Upper lobe of left lung (tissue), 6 donors: ENCODE measurements at regions not wholly inside any gene's neighbourhood (a gene's known extent, or its start where the extent isn't known, plus 50 kb on each side); places are given as distances from the start of the nearest gene placed in this dataset.

Experiments
- ATAC-seq, 2 donors: fragments of 200-7000 bp; cut with Tn5 transposase; one replicate each; pipeline ENCODE4 v1.9.1; 2022; ENCODE audit warnings: mild to moderate bottlenecking in 2 of 2, moderate library complexity in 2 of 2; ENCODE audit not compliant: low FRiP score in 2 of 2
- DNase-seq, 2 donors: peaks; one replicate each; pipeline ENCODE4 v3.0.0-alpha.2; 2019 to 2020
- H3K27ac ChIP-seq, 4 donors: fragments of 200-600 bp; sonication (generic); one replicate each; pipeline ENCODE4 v1.5.1; 2016 to 2019
- H3K27me3 ChIP-seq, 4 donors: fragments of 200-600 bp; sonication (generic); one replicate each; pipeline ENCODE4 v1.5.1; 2017 to 2019
- H3K36me3 ChIP-seq, 4 donors: fragments of 200-600 bp; sonication (generic); one replicate each; pipeline ENCODE4 v1.5.1; 2016 to 2019
- H3K4me1 ChIP-seq, 4 donors: fragments of 200-600 bp; sonication (generic); one replicate each; pipeline ENCODE4 v1.5.1; 2018 to 2019
- H3K4me3 ChIP-seq, 4 donors: fragments of 200-600 bp; sonication (generic); one replicate each; pipeline ENCODE4 v1.5.1; 2017 to 2019; ENCODE audit warnings: mild to moderate bottlenecking in 2 of 4, moderate library complexity in 1 of 4
- H3K9me3 ChIP-seq, 4 donors: fragments of 200-600 bp; sonication (generic); one replicate each; pipeline ENCODE4 v1.5.1; 2018 to 2019
- CTCF ChIP-seq, 6 experiments: fragments of 450-650 bp in 4 of 6; fragments of 200-600 bp in 2 of 6; sonication (generic) in 2 of 6; IDR thresholded peaks; one replicate each; pipeline ENCODE4 v1.5.1; 2016 to 2019; ENCODE audit warnings: antibody characterized with exemption in 6 of 6
- EP300 ChIP-seq, 4 donors: sonication (generic); formaldehyde crosslinking; IDR thresholded peaks; one replicate each; pipeline ENCODE4 v1.5.1; 2017; ENCODE audit warnings: antibody characterized with exemption in 4 of 4, control low read depth in 2 of 4
- POLR2A ChIP-seq, 4 donors: fragments of 450-650 bp; IDR thresholded peaks; one replicate each; pipeline ENCODE4 v1.5.1; 2016 to 2017; ENCODE audit warnings: antibody characterized with exemption in 4 of 4, mild to moderate bottlenecking in 2 of 4
- POLR2AphosphoS5 ChIP-seq, 2 donors: sonication (generic); formaldehyde crosslinking; IDR thresholded peaks; one replicate each; pipeline ENCODE4 v1.5.1; 2017; ENCODE audit warnings: antibody characterized with exemption in 2 of 2
- WGBS, 2 donors: methylation state at CpG; one replicate each; pipeline ENCODE4 v1.1.5; 2017 to 2018; 5-methylcytosine and 5-hydroxymethylcytosine counted together
- donor health status: DM: no; HTN: no; CAD: no; lungs with moderate emphysema.
- donor health status: DM: no; HTN: yes; CAD: no; lungs with severe emphysema.

GRCh38 chr4:95980877-95981360 lies 141.0 kb downstream of the PDHA2 start:
- WGBS, 2 donors: 83 to 86% methylated on average over 1 to 3 of the region's 3 CpGs
- Histone ChIP-seq H3K27me3 (no peaks in the 10 kb centered on the region), H3K36me3 (no peaks in the 10 kb centered on the region), H3K4me3 (no peak overlapping the region), H3K27ac (no peak overlapping the region), H3K4me1 (no peaks in the 10 kb centered on the region), H3K9me3 (peaks cover 0 to 5% (median 2%) of the 10 kb centered on the region in 4 donors)
- ATAC-seq: no peak
- peak in 1 of 2 donors; percentile 27 for DNase-seq
- no peak for TF ChIP-seq EP300 (IDR thresholded peaks at IDR 0.05)
- no peak for TF ChIP-seq POLR2A (IDR thresholded peaks at IDR 0.05)
- TF ChIP-seq POLR2AphosphoS5 (IDR thresholded peaks at IDR 0.05): no peak
- no peak for TF ChIP-seq CTCF (IDR thresholded peaks at IDR 0.05)

- no peaks in the 10 kb centered on the region for H3K27me3 ChIP-seq
- DNase-seq (peak in 1 of 2 donors; percentile 14), ATAC-seq (no peak)
Measured at GRCh38 chr4:95981591-95981990, 141.7 kb downstream of the PDHA2 start.

GRCh38 chr4:95982516-95982915 lies 142.6 kb downstream of the PDHA2 start:
- H3K27me3 ChIP-seq: no peaks in the 10 kb centered on the region
- no peak overlapping the region for H3K27ac ChIP-seq
- no peak for DNase-seq
- peaks cover 0 to 5% (median 2%) of the 10 kb centered on the region in 4 donors for H3K9me3 ChIP-seq
- no peak overlapping the region for H3K4me3 ChIP-seq
- H3K36me3 ChIP-seq: no peaks in the 10 kb centered on the region
- ATAC-seq: no peak
- WGBS, 2 donors: 82 to 86% methylated on average over 1 of the region's 1 CpG
- no peaks in the 10 kb centered on the region for H3K4me1 ChIP-seq
- TF ChIP-seq EP300 (IDR thresholded peaks at IDR 0.05): no peak
- no peak for TF ChIP-seq CTCF (IDR thresholded peaks at IDR 0.05)
- no peak for TF ChIP-seq POLR2AphosphoS5 (IDR thresholded peaks at IDR 0.05)
- TF ChIP-seq POLR2A (IDR thresholded peaks at IDR 0.05): no peak

More at GRCh38 chr4:95981591-95981990, 141.7 kb downstream of the PDHA2 start:
- Histone ChIP-seq H3K4me1 (no peaks in the 10 kb centered on the region), H3K27ac (no peak overlapping the region), H3K36me3 (no peaks in the 10 kb centered on the region), H3K4me3 (no peak overlapping the region), H3K9me3 (peaks cover 0 to 5% (median 2%) of the 10 kb centered on the region in 4 donors)
- WGBS, 2 donors: 83 to 92% methylated on average over 2 of the region's 2 CpGs
- TF ChIP-seq CTCF (IDR thresholded peaks at IDR 0.05): no peak

GRCh38 chr4:95984081-95984480 lies 144.2 kb downstream of the PDHA2 start:
- no peak overlapping the region for H3K4me3 ChIP-seq
- 70 to 83% methylated on average over 6 of the region's 6 CpGs for WGBS, 2 donors

More at GRCh38 chr4:95984081-95984480, 144.2 kb downstream of the PDHA2 start:
- H3K27me3 ChIP-seq: no peaks in the 10 kb centered on the region
- no peak overlapping the region for H3K27ac ChIP-seq
- no peak for TF ChIP-seq EP300 (IDR thresholded peaks at IDR 0.05)
- TF ChIP-seq CTCF (IDR thresholded peaks at IDR 0.05): no peak
- TF ChIP-seq POLR2A (IDR thresholded peaks at IDR 0.05): no peak
- no peak for TF ChIP-seq POLR2AphosphoS5 (IDR thresholded peaks at IDR 0.05)
- DNase-seq (no peak), ATAC-seq (no peak)
- no peaks in the 10 kb centered on the region for H3K36me3 ChIP-seq
- H3K9me3 ChIP-seq: peaks cover 0 to 5% (median 2%) of the 10 kb centered on the region in 4 donors
- H3K4me1 ChIP-seq: no peaks in the 10 kb centered on the region
